Colonic mucosa (tissue), 4 donors: ENCODE measurements at regions not wholly inside any gene's neighbourhood (a gene's known extent, or its start where the extent isn't known, plus 50 kb on each side); places are given as distances from the start of the nearest gene placed in this dataset.
"Not testable (repeated sequence)": the region's sequence is repeated elsewhere in the genome, so short reads cannot be mapped to it uniquely, and the experiment has no call there.

Experiments used
- DNase-seq: peaks from one replicate; pipeline ENCODE4 v3.0.0-alpha.2; 2020
- H3K27ac ChIP-seq: fragments of 200-600 bp; one replicate; pipeline ENCODE4 v1.8.0; 2021
- H3K27me3 ChIP-seq: fragments of 200-600 bp; one replicate; pipeline ENCODE4 v1.8.0; 2021
- H3K36me3 ChIP-seq: fragments of 200-600 bp; one replicate; pipeline ENCODE4 v1.8.0; 2021
- H3K4me1 ChIP-seq: fragments of 200-600 bp; one replicate; pipeline ENCODE4 v1.8.0; 2021; ENCODE audit warnings: mild to moderate bottlenecking
- H3K4me3 ChIP-seq: fragments of 200-600 bp; one replicate; pipeline ENCODE4 v1.8.0; 2021
- H3K9ac ChIP-seq, 2 donors: one replicate each; pipeline ENCODE4 v1.7.0; 2013; ENCODE audit warnings: control low read depth in 2 of 2, low read depth in 2 of 2, low read length in 2 of 2
- H3K9me3 ChIP-seq: fragments of 200-600 bp; one replicate; pipeline ENCODE4 v1.8.0; 2021
- CTCF ChIP-seq: fragments of 200-600 bp; IDR thresholded peaks from one replicate; pipeline ENCODE4 v1.8.0; 2022; ENCODE audit warnings: antibody characterized with exemption, mild to moderate bottlenecking
- intact Hi-C: fragments of 100-400 bp; cut with DNase I; formaldehyde crosslinking; loops from one replicate; pipeline ENCODE4 v1.14.1; 2022
- donor health status: healthy.
- donor health status: DM: no; HTN: no; CAD: no.
- donor health status: DM: no; HTN: no; CAD: no.

- Histone ChIP-seq H3K27ac (no peak overlapping the region), H3K9me3 (no peaks in the 10 kb centered on the region), H3K36me3 (no peaks in the 10 kb centered on the region), H3K9ac (no peak overlapping the region), H3K27me3 (no peaks in the 10 kb centered on the region), H3K4me3 (no peak overlapping the region), H3K4me1 (no peaks in the 10 kb centered on the region)
- TF ChIP-seq CTCF = no peak
- intact Hi-C loops = no loop called here
- no peak for DNase-seq
These were observed 58.9 kb downstream of the OR5AK2 start for GRCh38 chr11:57047610-57048009.

GRCh38 chr11:57049749-57050148, 61.0 kb downstream of the OR5AK2 start:
- no peak for TF ChIP-seq CTCF
- Histone ChIP-seq H3K36me3 (no peaks in the 10 kb centered on the region), H3K4me3 (no peak overlapping the region), H3K27me3 (no peaks in the 10 kb centered on the region), H3K27ac (no peak overlapping the region), H3K9ac (no peak overlapping the region), H3K4me1 (no peaks in the 10 kb centered on the region), H3K9me3 (no peaks in the 10 kb centered on the region)
- intact Hi-C loops = no loop called here
- DNase-seq = no peak

- Histone ChIP-seq H3K27ac (no peak overlapping the region), H3K27me3 (no peaks in the 10 kb centered on the region), H3K36me3 (no peaks in the 10 kb centered on the region), H3K9ac (no peak overlapping the region), H3K4me3 (no peak overlapping the region), H3K4me1 (no peaks in the 10 kb centered on the region), H3K9me3 (no peaks in the 10 kb centered on the region)
- intact Hi-C loops = no loop called here
- TF ChIP-seq CTCF = no peak
- DNase-seq = no peak
These were observed 66.1 kb downstream of the OR5AK2 start for GRCh38 chr11:57054817-57055216.

GRCh38 chr11:57055744-57056143, 67.0 kb downstream of the OR5AK2 start:
- intact Hi-C loops = no loop called here
- no peak for TF ChIP-seq CTCF

GRCh38 chr11:57056735-57057134, 68.0 kb downstream of the OR5AK2 start:
- Histone ChIP-seq H3K36me3 (no peaks in the 10 kb centered on the region), H3K9ac (no peak overlapping the region), H3K27ac (no peak overlapping the region), H3K4me3 (no peak overlapping the region), H3K27me3 (no peaks in the 10 kb centered on the region), H3K9me3 (no peaks in the 10 kb centered on the region), H3K4me1 (no peaks in the 10 kb centered on the region)
- intact Hi-C loops = no loop called here
- no peak for DNase-seq
- no peak for TF ChIP-seq CTCF

More at GRCh38 chr11:57055744-57056143, 67.0 kb downstream of the OR5AK2 start:
- Histone ChIP-seq H3K36me3 (no peaks in the 10 kb centered on the region), H3K4me3 (no peak overlapping the region), H3K27me3 (no peaks in the 10 kb centered on the region), H3K27ac (no peak overlapping the region), H3K4me1 (no peaks in the 10 kb centered on the region), H3K9me3 (no peaks in the 10 kb centered on the region), H3K9ac (no peak overlapping the region)
- DNase-seq = no peak

- H3K36me3 ChIP-seq = no peaks in the 10 kb centered on the region
- H3K27me3 ChIP-seq = no peaks in the 10 kb centered on the region
- H3K4me1 ChIP-seq = no peaks in the 10 kb centered on the region
- no peak for TF ChIP-seq CTCF
- intact Hi-C loops = no loop called here
- H3K9ac ChIP-seq = no peak overlapping the region
- DNase-seq = no peak
- no peaks in the 10 kb centered on the region for H3K9me3 ChIP-seq
- no peak overlapping the region for H3K27ac ChIP-seq
- no peak overlapping the region for H3K4me3 ChIP-seq
These were observed 68.8 kb downstream of the OR5AK2 start for GRCh38 chr11:57057561-57057960.

- H3K4me3 ChIP-seq, intact Hi-C loops, DNase-seq, H3K9ac ChIP-seq, H3K27ac ChIP-seq, H3K4me1 ChIP-seq, H3K9me3 ChIP-seq, H3K27me3 ChIP-seq, H3K36me3 ChIP-seq: not testable (repeated sequence)
These were observed 74.2 kb downstream of the OR5AK2 start for GRCh38 chr11:57062957-57063356.
